DND-41 (cell line): ENCODE measurements at regions not wholly inside any gene's neighbourhood (a gene's known extent, or its start where the extent isn't known, plus 50 kb on each side); places are given as distances from the start of the nearest gene placed in this dataset.

Experiments
- ATAC-seq: fragments of 200-7000 bp; cut with Tn5 transposase; 3 replicates; pipeline ENCODE4 v1.9.1; 2021; ENCODE audit warnings: low read depth; ENCODE audit not compliant: insufficient read depth
- DNase-seq: peaks from one replicate; pipeline ENCODE4 v3.0.0-alpha.2; 2020
- H2AFZ ChIP-seq: 2 replicates; pipeline ENCODE4 v1.6.0; 2012; ENCODE audit warnings: low read depth, low read length
- H3K27ac ChIP-seq: 2 replicates; pipeline ENCODE4 v1.5.1; 2012; ENCODE audit warnings: low read length, inconsistent platforms
- H3K27me3 ChIP-seq: fragments of 200-600 bp; sonication (generic); 2 replicates; pipeline ENCODE4 v1.6.0; 2012; ENCODE audit warnings: low read length, mild to moderate bottlenecking, inconsistent platforms; ENCODE audit not compliant: insufficient read depth, poor library complexity
- H3K36me3 ChIP-seq: 2 replicates; pipeline ENCODE4 v1.5.1; 2012; ENCODE audit warnings: low read length, inconsistent platforms; ENCODE audit not compliant: insufficient read depth
- H3K4me1 ChIP-seq: 2 replicates; pipeline ENCODE4 v1.5.1; 2012; ENCODE audit warnings: mild to moderate bottlenecking, low read length; ENCODE audit not compliant: insufficient read depth
- H3K4me2 ChIP-seq: 2 replicates; pipeline ENCODE4 v1.6.0; 2012; ENCODE audit warnings: mild to moderate bottlenecking, moderate library complexity, low read length, inconsistent platforms; ENCODE audit not compliant: insufficient read depth
- H3K4me3 ChIP-seq, 2 experiments: fragments of 200-600 bp in 1 of 2; shearing (Covaris generic) in 1 of 2; 2 replicates each; pipeline ENCODE4 v1.5.1; 2012 to 2016; ENCODE audit warnings: inconsistent platforms in 2 of 2, low read length in 2 of 2, mild to moderate bottlenecking in 2 of 2, low read depth in 1 of 2, moderate library complexity in 1 of 2
- H3K79me2 ChIP-seq: 2 replicates; pipeline ENCODE4 v1.6.0; 2012; ENCODE audit warnings: low read length, inconsistent platforms; ENCODE audit not compliant: insufficient read depth
- H3K9ac ChIP-seq: 2 replicates; pipeline ENCODE4 v1.6.0; 2012; ENCODE audit warnings: low read depth, mild to moderate bottlenecking, inconsistent platforms, low read length, moderate library complexity
- H3K9me3 ChIP-seq: 2 replicates; pipeline ENCODE4 v1.5.1; 2012; ENCODE audit warnings: low read length, moderate library complexity, mild to moderate bottlenecking, inconsistent platforms; ENCODE audit not compliant: insufficient read depth, severe bottlenecking
- H4K20me1 ChIP-seq: 2 replicates; pipeline ENCODE4 v1.6.0; 2012; ENCODE audit warnings: low read length; ENCODE audit not compliant: insufficient read depth
- CTCF ChIP-seq: IDR thresholded peaks from 2 replicates; pipeline ENCODE4 v1.5.1; 2012; ENCODE audit warnings: borderline replicate concordance, low read length, moderate library complexity, mild to moderate bottlenecking; ENCODE audit not compliant: poor library complexity, severe bottlenecking; ENCODE audit errors: extremely low read depth
- EZH2 ChIP-seq: IDR thresholded peaks from 3 replicates; pipeline ENCODE4 v1.6.1; 2012; ENCODE audit warnings: borderline replicate concordance, low read depth, mild to moderate bottlenecking, moderate library complexity, low read length, inconsistent platforms; ENCODE audit not compliant: severe bottlenecking

DNA sequence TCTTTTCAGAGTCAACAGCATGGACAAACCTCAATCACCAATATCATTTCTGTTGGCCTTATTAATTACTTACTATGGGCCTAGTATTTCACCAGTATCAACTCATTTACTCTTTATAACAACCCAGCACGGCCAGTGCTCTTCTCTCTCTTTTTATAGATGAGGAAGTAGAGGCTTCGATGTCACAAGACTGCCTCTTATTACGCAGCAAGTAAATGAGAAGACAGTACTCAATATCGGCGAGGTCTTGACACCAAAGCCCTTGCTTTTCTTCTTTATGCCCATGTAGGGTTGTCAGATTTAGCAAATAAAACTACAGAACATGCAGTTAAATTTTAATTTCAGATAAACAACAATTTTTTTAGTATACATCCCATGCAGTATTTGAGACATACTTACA is 99.0 kb upstream of the KCNMB2 start:
- Histone ChIP-seq H3K4me1 (no peaks in the 10 kb centered on the region), H3K4me2 (no peak overlapping the region), H3K36me3 (no peaks in the 10 kb centered on the region), H4K20me1 (no peaks in the 10 kb centered on the region), H2AFZ (no peak overlapping the region), H3K9ac (no peak overlapping the region), H3K9me3 (no peaks in the 10 kb centered on the region), H3K27ac (no peak overlapping the region), H3K27me3 (no peaks in the 10 kb centered on the region), H3K4me3 (no peak overlapping the region), H3K79me2 (no peaks in the 10 kb centered on the region)
- TF ChIP-seq CTCF (no peak), EZH2 (no peak)
- DNase-seq (no peak), ATAC-seq (no peak)

DNA sequence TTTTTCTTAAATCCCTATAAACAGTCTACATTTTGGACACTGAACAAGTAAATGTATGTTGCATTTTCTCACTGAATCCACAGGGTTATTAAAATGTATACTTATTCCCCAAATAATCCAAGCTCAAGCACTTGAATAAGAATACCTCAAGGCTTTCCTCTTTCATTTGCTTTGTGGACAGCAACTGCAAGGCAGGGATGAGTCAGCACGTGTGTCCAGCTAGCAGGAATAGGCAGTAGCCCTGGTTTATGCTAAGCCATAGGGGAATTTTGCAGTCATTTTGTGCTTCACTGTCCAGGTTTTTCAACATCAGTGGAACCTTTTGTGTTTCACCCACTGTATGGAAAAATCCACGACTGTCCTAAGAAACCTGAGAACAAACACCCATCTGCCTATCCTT is 96.7 kb upstream of the KCNMB2 start:
- TF ChIP-seq CTCF (no peak), EZH2 (no peak)
- H3K4me3 ChIP-seq, result no peak overlapping the region
- H3K9me3 ChIP-seq, result no peaks in the 10 kb centered on the region
- DNase-seq (no peak), ATAC-seq (no peak)
- H3K9ac ChIP-seq, result no peak overlapping the region
- H2AFZ ChIP-seq, result no peak overlapping the region
- no peak overlapping the region for H3K4me2 ChIP-seq
- no peak overlapping the region for H3K27ac ChIP-seq
- H3K27me3 ChIP-seq, result no peaks in the 10 kb centered on the region
- no peaks in the 10 kb centered on the region for H4K20me1 ChIP-seq
- no peaks in the 10 kb centered on the region for H3K79me2 ChIP-seq
- H3K4me1 ChIP-seq, result no peaks in the 10 kb centered on the region
- no peaks in the 10 kb centered on the region for H3K36me3 ChIP-seq

- Histone ChIP-seq H3K27me3 (no peaks in the 10 kb centered on the region), H3K9me3 (no peaks in the 10 kb centered on the region), H3K36me3 (no peaks in the 10 kb centered on the region), H2AFZ (no peak overlapping the region), H3K27ac (no peak overlapping the region), H3K9ac (no peak overlapping the region), H3K4me2 (no peak overlapping the region), H3K4me1 (no peaks in the 10 kb centered on the region), H3K4me3 (no peak overlapping the region), H4K20me1 (no peaks in the 10 kb centered on the region), H3K79me2 (no peaks in the 10 kb centered on the region)
- DNase-seq (no peak), ATAC-seq (no peak)
- TF ChIP-seq EZH2 (no peak), CTCF (no peak)
Observed at GRCh38 chr3:178440043-178440442, 96.2 kb upstream of the KCNMB2 start.

DNA sequence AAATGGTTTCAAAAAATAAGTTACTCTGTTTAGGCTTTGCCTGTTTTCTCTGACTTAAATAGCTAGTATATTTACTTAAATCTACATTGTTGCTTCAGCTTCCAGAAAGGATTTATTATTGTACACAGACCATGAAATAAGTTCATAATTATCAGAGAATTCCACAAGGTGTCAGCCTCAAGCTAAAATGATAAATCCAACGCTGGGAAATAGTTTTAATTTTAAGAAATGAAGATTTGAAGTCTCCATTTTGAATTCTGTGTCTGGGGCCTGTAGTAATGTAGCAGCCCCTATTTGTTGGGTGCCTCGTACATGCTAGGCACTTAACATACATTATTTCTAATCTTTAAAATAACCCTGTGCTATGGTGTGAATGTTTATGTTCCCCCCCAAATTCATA is 92.6 kb upstream of the KCNMB2 start:
- no peaks in the 10 kb centered on the region for H3K27me3 ChIP-seq
- no peak overlapping the region for H3K27ac ChIP-seq
- H3K4me3 ChIP-seq, result no peak overlapping the region
- TF ChIP-seq CTCF, result no peak
- no peak for TF ChIP-seq EZH2
- no peaks in the 10 kb centered on the region for H3K4me1 ChIP-seq
- no peak overlapping the region for H3K4me2 ChIP-seq
- no peak overlapping the region for H3K9ac ChIP-seq
- no peaks in the 10 kb centered on the region for H3K79me2 ChIP-seq
- no peaks in the 10 kb centered on the region for H3K36me3 ChIP-seq
- H2AFZ ChIP-seq, result no peak overlapping the region
- no peaks in the 10 kb centered on the region for H3K9me3 ChIP-seq
- no peak for ATAC-seq
- DNase-seq, result no peak
- H4K20me1 ChIP-seq, result no peaks in the 10 kb centered on the region
